Body of pancreas (tissue), 4 donors: ENCODE measurements at regions not wholly inside any gene's neighbourhood (a gene's known extent, or its start where the extent isn't known, plus 50 kb on each side); places are given as distances from the start of the nearest gene placed in this dataset.

ENCODE experiments used
- ATAC-seq: fragments of 150-250 bp; one replicate; pipeline ENCODE4 v1.9.1; 2016
- DNase-seq, 4 donors: peaks; one replicate each; pipeline ENCODE4 v3.0.0-alpha.2; 2019
- H3K27ac ChIP-seq, 4 donors: fragments of 200-600 bp; sonication (generic); 1 replicate in 3 of 4; 2 replicates in 1 of 4; pipeline versions ENCODE4 v1.5.1 to v1.6.1; 2016 to 2019; ENCODE audit warnings: mild to moderate bottlenecking in 1 of 4, mixed read lengths in 1 of 4, moderate library complexity in 1 of 4
- H3K27me3 ChIP-seq, 2 donors: fragments of 200-600 bp; sonication (generic); one replicate each; pipeline ENCODE4 v1.6.0; 2016; ENCODE audit warnings: mild to moderate bottlenecking in 1 of 2
- H3K36me3 ChIP-seq, 2 donors: fragments of 200-600 bp; sonication (generic); replicated peaks in 1 of 2; 2 replicates each; pipeline ENCODE4 v1.5.1; 2016; ENCODE audit warnings: low read depth in 2 of 2; ENCODE audit not compliant: insufficient read depth in 1 of 2
- H3K4me1 ChIP-seq: fragments of 200-600 bp; sonication (generic); one replicate; pipeline ENCODE4 v1.6.0; 2016
- H3K4me3 ChIP-seq, 2 donors: fragments of 200-600 bp; sonication (generic); 1 replicate in 1 of 2; 2 replicates in 1 of 2; pipeline ENCODE4 v1.5.1; 2016 to 2019
- H3K9me3 ChIP-seq, 3 donors: fragments of 200-600 bp; sonication (generic); 1 replicate in 2 of 3; 2 replicates in 1 of 3; pipeline ENCODE4 v1.5.1; 2016
- CTCF ChIP-seq, 7 experiments: fragments of 450-650 bp in 4 of 7; fragments of 200-600 bp in 3 of 7; sonication (generic) in 3 of 7; IDR thresholded peaks; one replicate each; pipeline ENCODE4 v1.5.1; 2016 to 2019; ENCODE audit warnings: antibody characterized with exemption in 7 of 7
- POLR2A ChIP-seq, 3 donors: fragments of 450-650 bp; IDR thresholded peaks; one replicate each; pipeline ENCODE4 v1.6.1; 2016; ENCODE audit warnings: antibody characterized with exemption in 3 of 3, mild to moderate bottlenecking in 2 of 3
- WGBS, 2 donors: methylation state at CpG; one replicate each; pipeline ENCODE4 v1.1.5; 2017; 5-methylcytosine and 5-hydroxymethylcytosine counted together
- intact Hi-C: fragments of 100-400 bp; cut with DNase I; formaldehyde crosslinking; loops from one replicate; pipeline ENCODE4 v1.15.1; 2023

DNA sequence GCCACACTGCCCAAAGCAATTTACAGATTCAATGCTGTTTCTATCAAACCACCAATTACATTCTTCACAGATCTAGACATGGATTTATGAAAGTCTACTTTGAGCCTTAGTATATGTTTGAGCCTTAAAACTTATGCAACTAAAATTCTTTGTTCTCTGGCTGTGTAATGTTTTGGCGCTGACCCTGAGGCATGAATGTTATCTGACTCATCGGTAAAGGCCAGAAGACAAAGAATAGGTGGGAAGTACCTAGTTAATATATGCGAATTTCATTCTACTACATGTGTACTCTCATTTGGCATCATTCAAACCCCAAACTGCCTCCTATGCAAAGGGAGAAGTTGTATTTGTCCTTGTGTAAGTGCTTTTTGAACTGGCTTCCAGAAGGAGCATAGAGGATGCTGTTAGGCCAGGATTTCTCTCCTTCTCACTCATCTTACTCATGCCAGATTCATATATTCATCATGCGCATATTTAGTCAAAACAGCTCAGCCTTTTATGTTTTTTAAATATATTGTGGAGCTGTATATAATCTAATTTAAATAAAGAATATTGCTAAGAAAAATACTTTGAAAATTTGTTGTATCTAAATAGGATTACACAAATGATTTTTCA lies 204.2 kb downstream of the NFKBIZ start:
- intact Hi-C loops: no loop called here
- no peaks in the 10 kb centered on the region for H3K9me3 ChIP-seq
- no peaks in the 10 kb centered on the region for H3K27me3 ChIP-seq
- H3K27ac ChIP-seq: no peak overlapping the region
- no peaks in the 10 kb centered on the region for H3K36me3 ChIP-seq
- no peak for ATAC-seq
- DNase-seq: no peak
- H3K4me3 ChIP-seq: no peak overlapping the region
- H3K4me1 ChIP-seq: no peaks in the 10 kb centered on the region
- TF ChIP-seq POLR2A (IDR thresholded peaks at IDR 0.05) (no peak), CTCF (IDR thresholded peaks at IDR 0.05) (no peak)
- 47 to 48% methylated on average over 4 of the region's 4 CpGs for WGBS, 2 donors

GRCh38 chr3:102054543-102055080 lies 205.3 kb downstream of the NFKBIZ start:
- TF ChIP-seq CTCF (IDR thresholded peaks at IDR 0.05): no peak
- TF ChIP-seq POLR2A (IDR thresholded peaks at IDR 0.05): no peak
- Histone ChIP-seq H3K36me3 (no peaks in the 10 kb centered on the region), H3K27me3 (no peaks in the 10 kb centered on the region), H3K27ac (no peak overlapping the region), H3K4me3 (no peak overlapping the region), H3K4me1 (no peaks in the 10 kb centered on the region), H3K9me3 (no peaks in the 10 kb centered on the region)
- no peak for ATAC-seq
- 46 to 47% methylated on average over 10 of the region's 10 CpGs for WGBS, 2 donors
- intact Hi-C loops: no loop called here
- no peak for DNase-seq

DNA sequence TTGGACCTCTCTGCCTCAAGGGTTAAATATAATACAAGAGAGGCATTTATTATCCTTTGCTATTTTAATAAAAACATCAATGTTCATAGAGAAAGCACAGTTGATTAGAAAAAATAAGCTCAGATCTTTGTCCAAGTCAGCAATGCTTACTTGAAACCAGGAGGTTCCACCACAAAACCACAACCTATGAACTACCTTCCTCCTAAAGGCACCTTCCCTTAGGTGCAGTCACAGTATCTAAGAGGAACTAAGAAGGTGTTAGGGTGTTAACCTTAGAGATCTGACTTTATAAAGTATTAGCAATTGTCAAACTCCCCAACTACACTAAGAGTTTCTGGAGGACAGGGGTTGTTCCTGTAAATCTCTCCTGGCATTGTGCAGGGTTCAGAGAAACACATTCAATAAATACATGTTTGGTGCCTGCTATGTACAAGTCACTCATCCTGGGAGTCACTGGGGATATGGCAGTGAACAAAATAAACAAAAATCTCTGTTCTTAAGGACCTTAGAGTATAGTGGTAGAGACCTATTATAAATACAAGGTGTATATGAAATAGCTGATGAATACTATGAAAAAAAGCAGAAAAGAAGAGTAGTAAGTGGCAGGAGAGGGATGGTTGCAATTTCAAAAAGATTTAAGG lies 208.6 kb downstream of the NFKBIZ start:
- H3K9me3 ChIP-seq: no peaks in the 10 kb centered on the region
- H3K4me1 ChIP-seq: no peaks in the 10 kb centered on the region
- no peaks in the 10 kb centered on the region for H3K36me3 ChIP-seq
- H3K4me3 ChIP-seq: no peak overlapping the region
- ATAC-seq (no peak), DNase-seq (no peak)
- no peak overlapping the region for H3K27ac ChIP-seq
- intact Hi-C loops: no loop called here
- H3K27me3 ChIP-seq: no peaks in the 10 kb centered on the region
- no peak for TF ChIP-seq POLR2A (IDR thresholded peaks at IDR 0.05)
- no peak for TF ChIP-seq CTCF (IDR thresholded peaks at IDR 0.05)

GRCh38 chr3:102059145-102059943 lies 210.0 kb downstream of the NFKBIZ start:
- Histone ChIP-seq H3K27ac (no peak overlapping the region), H3K27me3 (no peaks in the 10 kb centered on the region), H3K4me1 (no peaks in the 10 kb centered on the region), H3K36me3 (no peaks in the 10 kb centered on the region), H3K4me3 (no peak overlapping the region), H3K9me3 (no peaks in the 10 kb centered on the region)
- TF ChIP-seq POLR2A (IDR thresholded peaks at IDR 0.05) (no peak), CTCF (IDR thresholded peaks at IDR 0.05) (no peak)
- DNase-seq: no peak
- WGBS, 2 donors: 74 to 84% methylated on average over 8 of the region's 8 CpGs
- no peak for ATAC-seq
- intact Hi-C loops: no loop called here
